ENCODE measurements at regions not wholly inside any gene's neighbourhood (a gene's known extent, or its start where the extent isn't known, plus 50 kb on each side); places are given as distances from the start of the nearest gene placed in this dataset.

DNA sequence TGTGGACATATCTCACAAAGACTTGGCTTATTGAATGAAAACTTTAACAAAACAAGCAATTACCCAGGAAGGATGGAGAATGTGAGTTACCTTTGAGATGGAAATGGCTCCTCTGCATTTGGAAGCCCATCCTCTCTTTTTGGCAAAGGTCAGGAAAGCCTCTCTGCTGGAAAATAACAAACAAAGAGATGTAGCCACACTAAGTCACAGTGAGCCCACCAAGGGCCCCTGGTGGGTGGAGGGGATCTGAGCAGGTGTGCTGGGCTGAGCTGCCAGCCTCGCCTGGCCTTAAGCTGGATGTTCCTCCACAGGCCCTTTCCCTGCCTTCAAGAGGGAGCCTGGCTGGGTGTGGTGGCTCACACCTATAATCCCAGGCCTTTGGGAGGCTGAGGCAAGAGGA lies 269.2 kb downstream of the HNRNPD start:
- TF ChIP-seq, protein P1, sequence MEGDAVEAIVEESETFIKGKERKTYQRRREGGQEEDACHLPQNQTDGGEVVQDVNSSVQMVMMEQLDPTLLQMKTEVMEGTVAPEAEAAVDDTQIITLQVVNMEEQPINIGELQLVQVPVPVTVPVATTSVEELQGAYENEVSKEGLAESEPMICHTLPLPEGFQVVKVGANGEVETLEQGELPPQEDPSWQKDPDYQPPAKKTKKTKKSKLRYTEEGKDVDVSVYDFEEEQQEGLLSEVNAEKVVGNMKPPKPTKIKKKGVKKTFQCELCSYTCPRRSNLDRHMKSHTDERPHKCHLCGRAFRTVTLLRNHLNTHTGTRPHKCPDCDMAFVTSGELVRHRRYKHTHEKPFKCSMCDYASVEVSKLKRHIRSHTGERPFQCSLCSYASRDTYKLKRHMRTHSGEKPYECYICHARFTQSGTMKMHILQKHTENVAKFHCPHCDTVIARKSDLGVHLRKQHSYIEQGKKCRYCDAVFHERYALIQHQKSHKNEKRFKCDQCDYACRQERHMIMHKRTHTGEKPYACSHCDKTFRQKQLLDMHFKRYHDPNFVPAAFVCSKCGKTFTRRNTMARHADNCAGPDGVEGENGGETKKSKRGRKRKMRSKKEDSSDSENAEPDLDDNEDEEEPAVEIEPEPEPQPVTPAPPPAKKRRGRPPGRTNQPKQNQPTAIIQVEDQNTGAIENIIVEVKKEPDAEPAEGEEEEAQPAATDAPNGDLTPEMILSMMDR (IDR thresholded peaks at IDR 0.05): no peak
- no peak for TF ChIP-seq POLR2A (IDR thresholded peaks at IDR 0.05)

Data from esophagus squamous epithelium (tissue), 4 donors.